H1 (cell line): ENCODE measurements at regions not wholly inside any gene's neighbourhood (a gene's known extent, or its start where the extent isn't known, plus 50 kb on each side); places are given as distances from the start of the nearest gene placed in this dataset.

ENCODE experiments used
- BACH1 ChIP-seq: IDR thresholded peaks from 2 replicates; pipeline ENCODE4 v1.6.1; 2012; ENCODE audit warnings: low read length, improper control_type of control experiment
- BCL11A ChIP-seq, 2 experiments: IDR thresholded peaks; one replicate each; pipeline ENCODE4 v1.6.1; 2011; ENCODE audit warnings: low read depth in 2 of 2, low read length in 2 of 2, mild to moderate bottlenecking in 2 of 2
- CHD7 ChIP-seq: fragments of 300-600 bp; sonication (generic); IDR thresholded peaks from 2 replicates; pipeline ENCODE4 v1.7.1; 2012; ENCODE audit warnings: low read length, moderate library complexity, mild to moderate bottlenecking, inconsistent platforms; ENCODE audit not compliant: insufficient replicate concordance
- GABPA ChIP-seq: IDR thresholded peaks from 2 replicates; pipeline ENCODE4 v1.6.1; 2011; ENCODE audit warnings: mild to moderate bottlenecking, low read length, moderate library complexity, borderline replicate concordance; ENCODE audit not compliant: insufficient read depth
- KDM4A ChIP-seq: IDR thresholded peaks from one replicate; pipeline ENCODE4 v1.7.1; 2012; ENCODE audit warnings: low read depth, mild to moderate bottlenecking, moderate library complexity, low read length, inconsistent platforms; ENCODE audit not compliant: severe bottlenecking
- RNF2 ChIP-seq: fragments of 200-900, 300-1000 bp; sonication (generic); IDR thresholded peaks from 2 replicates; pipeline ENCODE4 v1.7.1; 2016; ENCODE audit warnings: borderline replicate concordance, low read depth, mild to moderate bottlenecking, antibody characterized with exemption, low read length; ENCODE audit not compliant: poor library complexity, severe bottlenecking; ENCODE audit errors: missing control alignments
- RXRA ChIP-seq: IDR thresholded peaks from 2 replicates; pipeline ENCODE4 v1.6.1; 2011; ENCODE audit warnings: low read depth, mild to moderate bottlenecking, low read length, moderate library complexity; ENCODE audit not compliant: insufficient read depth
- SUZ12 ChIP-seq: fragments of 200-600 bp; sonication (generic); IDR thresholded peaks from 2 replicates; pipeline ENCODE4 v1.6.1; 2012; ENCODE audit warnings: mild to moderate bottlenecking, inconsistent platforms, low read length, moderate library complexity, mixed read lengths

- TF ChIP-seq CHD7, result no peak
- TF ChIP-seq RNF2, result no peak
- TF ChIP-seq BACH1, result no peak
- no peak for TF ChIP-seq BCL11A (IDR thresholded peaks at IDR 0.05; ENCODE audit: low read depth in 2 of 2, low read length in 2 of 2)
- no peak for TF ChIP-seq SUZ12
- TF ChIP-seq GABPA, result no peak
- TF ChIP-seq RXRA, result no peak
- TF ChIP-seq KDM4A, result no peak
Observed at GRCh38 chr5:165143741-165144140, 1638.3 kb downstream of the MAT2B start (continued).
